Peyer's patch (tissue), 4 donors: ENCODE measurements at regions not wholly inside any gene's neighbourhood (a gene's known extent, or its start where the extent isn't known, plus 50 kb on each side); places are given as distances from the start of the nearest gene placed in this dataset.

Experiments
- CTCF ChIP-seq, 6 experiments: fragments of 450-650 bp in 4 of 6; fragments of 200-600 bp in 2 of 6; sonication (generic) in 1 of 6; IDR thresholded peaks; one replicate each; pipeline ENCODE4 v1.5.1; 2017 to 2019; ENCODE audit warnings: antibody characterized with exemption in 6 of 6, mild to moderate bottlenecking in 3 of 6, moderate library complexity in 1 of 6
- POLR2A ChIP-seq, 2 donors: fragments of 450-650 bp; IDR thresholded peaks; one replicate each; pipeline ENCODE4 v1.5.1; 2017; ENCODE audit warnings: antibody characterized with exemption in 2 of 2, mild to moderate bottlenecking in 2 of 2, moderate library complexity in 2 of 2

GRCh38 chr15:95629503-95630168 lies 700.9 kb upstream of the NR2F2 start:
- no peak for TF ChIP-seq CTCF (IDR thresholded peaks at IDR 0.05)
- no peak for TF ChIP-seq POLR2A (IDR thresholded peaks at IDR 0.05)
